Gastrocnemius medialis (tissue), 4 donors: ENCODE measurements at regions not wholly inside any gene's neighbourhood (a gene's known extent, or its start where the extent isn't known, plus 50 kb on each side); places are given as distances from the start of the nearest gene placed in this dataset.

Source experiments
- CTCF ChIP-seq, 5 experiments: fragments of 450-650 bp in 3 of 5; fragments of 200-600 bp in 2 of 5; sonication (generic) in 2 of 5; IDR thresholded peaks in 4 of 5; conservative IDR thresholded peaks in 1 of 5; 1 replicate in 4 of 5; 2 replicates in 1 of 5; pipeline ENCODE4 v1.5.1; 2016 to 2019; ENCODE audit warnings: antibody characterized with exemption in 5 of 5, mild to moderate bottlenecking in 3 of 5, moderate library complexity in 3 of 5
- POLR2A ChIP-seq, 2 donors: fragments of 450-650 bp; IDR thresholded peaks; one replicate each; pipeline ENCODE4 v1.6.1; 2017; ENCODE audit warnings: antibody characterized with exemption in 2 of 2, mild to moderate bottlenecking in 2 of 2, moderate library complexity in 2 of 2

- TF ChIP-seq CTCF (IDR thresholded peaks at IDR 0.05 in 4 of 5, conservative IDR thresholded peaks at IDR 0.05 in 1 of 5) (no peak), POLR2A (IDR thresholded peaks at IDR 0.05) (no peak)
Measured at GRCh38 chr7:114341648-114342047, 73.0 kb upstream of the FOXP2 start.
